AG04450 (cell line): ENCODE measurements at regions not wholly inside any gene's neighbourhood (a gene's known extent, or its start where the extent isn't known, plus 50 kb on each side); places are given as distances from the start of the nearest gene placed in this dataset.

Source experiments
- CTCF ChIA-PET: fragments of 300-600, 350-600 bp; formaldehyde crosslinking; extraction: SDS; loops from one replicate; lab custom pipeline; 2022; ENCODE audit warnings: antibody characterized with exemption, inconsistent platforms; lab: Charles Lee
- POLR2A ChIA-PET: fragments of 350-600 bp; formaldehyde crosslinking; extraction: SDS; loops from one replicate; lab custom pipeline; 2021; ENCODE audit warnings: antibody characterized with exemption, inconsistent platforms; lab: Yijun Ruan, JAX
- DNase-seq: peaks from one replicate; pipeline ENCODE4 v3.0.0-alpha.2; 2011; ENCODE audit warnings: low read depth, low spot score
- H3K27ac ChIP-seq: one replicate; pipeline ENCODE4 v1.5.1; 2012; ENCODE audit warnings: low read depth, low read length, control low read depth
- H3K27me3 ChIP-seq: one replicate; pipeline ENCODE4 v1.6.0; 2012; ENCODE audit warnings: low read length; ENCODE audit not compliant: control insufficient read depth, insufficient read depth
- H3K4me3 ChIP-seq: 2 replicates; pipeline ENCODE4 v1.5.1; 2011; ENCODE audit warnings: mild to moderate bottlenecking, low read depth, low read length, control low read depth
- H3K9me3 ChIP-seq: 2 replicates; pipeline ENCODE4 v1.5.1; 2012; ENCODE audit warnings: low read length; ENCODE audit not compliant: control insufficient read depth, insufficient read depth
- CTCF ChIP-seq: IDR thresholded peaks from 2 replicates; pipeline ENCODE4 v1.5.1; 2011; ENCODE audit warnings: low read depth, low read length, control low read depth, inconsistent platforms

GRCh38 chr7:79711660-79712059, 258.2 kb upstream of the MAGI2 start:
- TF ChIP-seq CTCF = no peak
- Histone ChIP-seq H3K9me3 (no peaks in the 10 kb centered on the region), H3K27ac (no peak overlapping the region), H3K27me3 (no peaks in the 10 kb centered on the region), H3K4me3 (no peak overlapping the region)
- ChIA-PET POLR2A (no interaction called here), CTCF (no interaction called here)
- DNase-seq = no peak

GRCh38 chr7:79709574-79710409, 256.3 kb upstream of the MAGI2 start:
- POLR2A ChIA-PET = no interaction called here
- Histone ChIP-seq H3K4me3 (no peak overlapping the region), H3K27ac (no peak overlapping the region), H3K9me3 (no peaks in the 10 kb centered on the region), H3K27me3 (no peaks in the 10 kb centered on the region)
- CTCF ChIA-PET = no interaction called here
- DNase-seq = no peak
- TF ChIP-seq CTCF = no peak

- Histone ChIP-seq H3K4me3 (no peak overlapping the region), H3K9me3 (no peaks in the 10 kb centered on the region), H3K27me3 (no peaks in the 10 kb centered on the region), H3K27ac (no peak overlapping the region)
- no peak for DNase-seq
- POLR2A ChIA-PET = no interaction called here
- CTCF ChIA-PET = no interaction called here
- no peak for TF ChIP-seq CTCF
Measured at GRCh38 chr7:79702116-79702515, 248.6 kb upstream of the MAGI2 start.

- TF ChIP-seq CTCF = no peak
- H3K27ac ChIP-seq = no peak overlapping the region
- peak; percentile 51 for DNase-seq
- POLR2A ChIA-PET = interaction anchor here (0.6 kb wide), 2 partner anchors 171 to 207 kb away, joined by 4 read pairs; no protein-coding TSS in a partner anchor
- CTCF ChIA-PET = interaction anchor here (1.0 kb wide), 1 partner anchor 26 kb away, joined by 4 read pairs; no protein-coding TSS in a partner anchor
- no peaks in the 10 kb centered on the region for H3K9me3 ChIP-seq
- H3K4me3 ChIP-seq = no peak overlapping the region
- H3K27me3 ChIP-seq = no peaks in the 10 kb centered on the region
Measured at GRCh38 chr7:79692015-79692414, 238.5 kb upstream of the MAGI2 start.

GRCh38 chr7:79691074-79691473, 237.6 kb upstream of the MAGI2 start:
- H3K27ac ChIP-seq = no peak overlapping the region
- no peaks in the 10 kb centered on the region for H3K27me3 ChIP-seq
- CTCF ChIA-PET = no interaction called here
- H3K4me3 ChIP-seq = no peak overlapping the region
- no peak for TF ChIP-seq CTCF
- no peak for DNase-seq
- H3K9me3 ChIP-seq = no peaks in the 10 kb centered on the region
- POLR2A ChIA-PET = no interaction called here
